ENCODE measurements at regions not wholly inside any gene's neighbourhood (a gene's known extent, or its start where the extent isn't known, plus 50 kb on each side); places are given as distances from the start of the nearest gene placed in this dataset.
"Not testable (repeated sequence)": the region's sequence is repeated elsewhere in the genome, so short reads cannot be mapped to it uniquely, and the experiment has no call there.

DNA sequence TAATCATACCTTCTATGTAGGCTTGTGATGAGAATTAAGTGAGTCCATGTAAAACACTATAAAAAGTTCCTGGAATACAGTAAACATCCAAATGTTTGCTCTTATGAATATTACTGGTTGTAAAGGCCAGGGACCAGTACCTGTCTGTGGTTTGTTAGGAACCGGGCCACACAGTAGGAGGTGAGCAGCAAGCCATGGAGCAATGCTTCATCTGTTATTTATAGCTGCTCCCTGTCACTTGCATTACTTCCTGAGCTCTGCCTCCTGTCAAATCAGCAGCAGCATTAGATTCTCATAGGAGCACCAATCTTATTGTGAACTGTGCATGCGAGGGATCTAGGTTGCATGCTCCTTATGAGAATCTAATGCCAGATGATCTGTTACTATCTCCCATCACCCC lies 662.0 kb upstream of the ANKRD30A start:
- Histone ChIP-seq H3K9ac (no peak overlapping the region), H3K4me1 (ENCODE audit: low read depth, poor library complexity, severe bottlenecking) (no peaks in the 10 kb centered on the region), H3K36me3 (ENCODE audit: insufficient read depth) (no peaks in the 10 kb centered on the region), H4K20me1 (ENCODE audit: insufficient read depth) (no peaks in the 10 kb centered on the region), H3K79me2 (ENCODE audit: insufficient read depth, low read depth) (no peaks in the 10 kb centered on the region), H3K27ac (no peak overlapping the region), H3K4me2 (no peak overlapping the region), H2AFZ (ENCODE audit: low read depth) (no peak overlapping the region), H3K27me3 (ENCODE audit: insufficient read depth, low read depth) (no peaks in the 10 kb centered on the region), H3K4me3 (IDR thresholded peaks at IDR 0.05; ENCODE audit: insufficient read depth, low read depth, low read length) (no peak overlapping the region)
- TF ChIP-seq, protein P1, sequence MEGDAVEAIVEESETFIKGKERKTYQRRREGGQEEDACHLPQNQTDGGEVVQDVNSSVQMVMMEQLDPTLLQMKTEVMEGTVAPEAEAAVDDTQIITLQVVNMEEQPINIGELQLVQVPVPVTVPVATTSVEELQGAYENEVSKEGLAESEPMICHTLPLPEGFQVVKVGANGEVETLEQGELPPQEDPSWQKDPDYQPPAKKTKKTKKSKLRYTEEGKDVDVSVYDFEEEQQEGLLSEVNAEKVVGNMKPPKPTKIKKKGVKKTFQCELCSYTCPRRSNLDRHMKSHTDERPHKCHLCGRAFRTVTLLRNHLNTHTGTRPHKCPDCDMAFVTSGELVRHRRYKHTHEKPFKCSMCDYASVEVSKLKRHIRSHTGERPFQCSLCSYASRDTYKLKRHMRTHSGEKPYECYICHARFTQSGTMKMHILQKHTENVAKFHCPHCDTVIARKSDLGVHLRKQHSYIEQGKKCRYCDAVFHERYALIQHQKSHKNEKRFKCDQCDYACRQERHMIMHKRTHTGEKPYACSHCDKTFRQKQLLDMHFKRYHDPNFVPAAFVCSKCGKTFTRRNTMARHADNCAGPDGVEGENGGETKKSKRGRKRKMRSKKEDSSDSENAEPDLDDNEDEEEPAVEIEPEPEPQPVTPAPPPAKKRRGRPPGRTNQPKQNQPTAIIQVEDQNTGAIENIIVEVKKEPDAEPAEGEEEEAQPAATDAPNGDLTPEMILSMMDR (conservative IDR thresholded peaks at IDR 0.05; ENCODE audit: low read depth, low read length), result no peak

DNA sequence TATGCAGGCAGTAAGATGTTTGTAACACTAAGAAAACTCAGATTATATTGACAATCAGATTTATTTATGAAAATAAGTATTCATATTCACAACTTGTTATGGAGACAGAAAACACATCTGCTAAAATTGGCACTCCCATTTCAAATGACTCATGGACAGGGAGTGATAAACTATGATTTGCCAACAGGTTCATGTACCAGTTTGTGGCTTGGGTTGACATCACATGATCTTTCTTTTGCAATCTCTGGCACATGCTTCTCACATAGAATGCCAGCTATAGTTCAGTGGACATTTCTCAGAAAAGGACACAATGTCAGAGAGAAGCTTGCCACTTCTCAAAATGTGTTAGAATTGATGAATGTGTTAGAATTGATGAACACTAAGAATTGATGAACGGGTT lies 663.2 kb upstream of the ANKRD30A start:
- no peak overlapping the region for H2AFZ ChIP-seq (ENCODE audit: low read depth)
- H3K27me3 ChIP-seq (ENCODE audit: insufficient read depth, low read depth), result no peaks in the 10 kb centered on the region
- TF ChIP-seq, protein P1 (conservative IDR thresholded peaks at IDR 0.05; ENCODE audit: low read depth, low read length), result no peak
- H3K4me2 ChIP-seq, result no peak overlapping the region
- no peaks in the 10 kb centered on the region for H3K36me3 ChIP-seq (ENCODE audit: insufficient read depth)
- H3K9ac ChIP-seq, result no peak overlapping the region
- H3K4me1 ChIP-seq (ENCODE audit: low read depth, poor library complexity, severe bottlenecking), result no peaks in the 10 kb centered on the region
- H4K20me1 ChIP-seq (ENCODE audit: insufficient read depth), result no peaks in the 10 kb centered on the region
- H3K79me2 ChIP-seq (ENCODE audit: insufficient read depth, low read depth), result no peaks in the 10 kb centered on the region
- H3K4me3 ChIP-seq (IDR thresholded peaks at IDR 0.05; ENCODE audit: insufficient read depth, low read depth, low read length), result no peak overlapping the region
- no peak overlapping the region for H3K27ac ChIP-seq

DNA sequence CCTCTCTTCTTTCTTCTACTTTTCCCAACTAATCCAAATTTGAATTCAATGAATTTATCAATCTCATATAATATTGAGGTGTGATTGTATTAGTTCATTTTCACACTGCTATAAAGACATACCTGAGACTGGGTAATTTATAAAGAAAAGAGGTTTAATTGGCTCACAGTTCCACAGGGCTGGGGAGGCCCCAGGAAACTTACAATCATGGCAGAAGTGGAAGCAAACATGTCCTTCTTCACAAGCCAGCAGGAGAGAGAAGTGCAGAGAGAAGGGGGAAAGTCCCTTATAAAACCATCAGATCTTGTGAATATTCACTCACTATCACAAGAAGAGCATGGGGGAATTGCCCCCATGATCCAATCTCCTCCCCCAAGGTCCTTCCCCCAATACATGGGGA lies 667.0 kb upstream of the ANKRD30A start:
- H4K20me1 ChIP-seq (ENCODE audit: insufficient read depth); H3K27ac ChIP-seq; H3K4me3 ChIP-seq (IDR thresholded peaks at IDR 0.05; ENCODE audit: insufficient read depth, low read depth, low read length); H3K79me2 ChIP-seq (ENCODE audit: insufficient read depth, low read depth); H3K36me3 ChIP-seq (ENCODE audit: insufficient read depth); H3K4me2 ChIP-seq; H2AFZ ChIP-seq (ENCODE audit: low read depth); H3K4me1 ChIP-seq (ENCODE audit: low read depth, poor library complexity, severe bottlenecking); H3K9ac ChIP-seq; H3K27me3 ChIP-seq (ENCODE audit: insufficient read depth, low read depth): not testable (repeated sequence)

DNA sequence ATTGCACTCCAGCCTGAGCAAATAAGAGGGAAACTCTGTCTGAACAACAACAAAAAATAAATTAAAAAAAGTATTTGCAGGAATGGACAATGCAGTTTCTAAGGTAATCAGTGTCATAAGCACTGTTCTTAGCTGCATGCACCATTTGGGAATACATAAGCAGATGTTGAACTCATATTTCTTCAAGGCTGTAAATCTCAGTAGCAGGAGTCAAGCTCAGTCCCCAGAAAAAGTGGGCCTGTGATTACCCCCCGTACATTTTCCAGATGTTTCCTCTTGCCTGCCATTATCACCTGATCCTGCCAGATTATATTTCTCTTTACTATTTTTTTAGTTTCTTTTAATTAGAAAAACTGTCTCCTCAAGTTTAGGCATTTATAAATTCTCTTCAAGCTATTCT lies 667.6 kb upstream of the ANKRD30A start:
- H3K27ac ChIP-seq, result no peak overlapping the region
- TF ChIP-seq, protein P1 (conservative IDR thresholded peaks at IDR 0.05; ENCODE audit: low read depth, low read length), result no peak
- H3K4me2 ChIP-seq, result no peak overlapping the region
- no peaks in the 10 kb centered on the region for H3K36me3 ChIP-seq (ENCODE audit: insufficient read depth)
- no peaks in the 10 kb centered on the region for H4K20me1 ChIP-seq (ENCODE audit: insufficient read depth)
- no peak overlapping the region for H3K4me3 ChIP-seq (IDR thresholded peaks at IDR 0.05; ENCODE audit: insufficient read depth, low read depth, low read length)
- H3K27me3 ChIP-seq (ENCODE audit: insufficient read depth, low read depth), result no peaks in the 10 kb centered on the region
- H3K79me2 ChIP-seq (ENCODE audit: insufficient read depth, low read depth), result no peaks in the 10 kb centered on the region
- no peak overlapping the region for H2AFZ ChIP-seq (ENCODE audit: low read depth)
- no peak overlapping the region for H3K9ac ChIP-seq
- H3K4me1 ChIP-seq (ENCODE audit: low read depth, poor library complexity, severe bottlenecking), result no peaks in the 10 kb centered on the region

DNA sequence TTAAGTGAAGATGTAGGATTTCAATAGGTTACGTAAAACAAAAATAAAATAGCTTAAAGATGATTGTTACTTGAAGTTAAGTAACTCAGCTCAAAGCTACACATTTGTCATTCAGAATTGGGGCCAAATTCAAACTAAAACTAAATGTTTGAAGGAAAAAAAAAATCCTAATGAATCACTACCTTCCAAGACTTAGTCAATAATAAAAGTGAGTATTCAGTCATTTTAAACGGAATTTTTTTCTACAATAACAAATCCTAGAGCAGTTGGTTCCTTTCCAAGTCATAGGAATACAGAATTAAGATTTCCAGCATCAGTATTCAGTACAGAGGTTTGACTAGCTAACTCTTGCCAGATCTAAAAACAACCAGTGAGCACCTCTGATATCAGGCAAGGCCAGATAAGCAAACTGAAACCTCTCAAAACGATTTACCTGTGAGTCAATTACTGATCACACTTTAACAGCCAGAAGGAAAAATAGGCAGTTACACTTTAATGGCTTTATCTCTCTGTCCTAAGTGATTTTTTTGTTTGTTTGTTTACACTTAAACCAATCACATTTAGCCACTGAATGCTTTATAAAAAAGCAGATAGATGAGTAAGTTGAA lies 669.8 kb upstream of the ANKRD30A start:
- Histone ChIP-seq H4K20me1 (ENCODE audit: insufficient read depth) (no peaks in the 10 kb centered on the region), H3K4me2 (no peak overlapping the region), H3K79me2 (ENCODE audit: insufficient read depth, low read depth) (no peaks in the 10 kb centered on the region), H3K4me1 (ENCODE audit: low read depth, poor library complexity, severe bottlenecking) (no peaks in the 10 kb centered on the region), H3K36me3 (ENCODE audit: insufficient read depth) (no peaks in the 10 kb centered on the region), H3K27ac (no peak overlapping the region), H3K9ac (no peak overlapping the region), H3K27me3 (ENCODE audit: insufficient read depth, low read depth) (no peaks in the 10 kb centered on the region), H3K4me3 (IDR thresholded peaks at IDR 0.05; ENCODE audit: insufficient read depth, low read depth, low read length) (no peak overlapping the region), H2AFZ (ENCODE audit: low read depth) (no peak overlapping the region)
- TF ChIP-seq, protein P1 (conservative IDR thresholded peaks at IDR 0.05; ENCODE audit: low read depth, low read length), result no peak

Measured in KMS-11 (cell line).